ENCODE measurements at regions not wholly inside any gene's neighbourhood (a gene's known extent, or its start where the extent isn't known, plus 50 kb on each side); places are given as distances from the start of the nearest gene placed in this dataset.

GRCh38 chr2:128727404-128727803, 408.7 kb upstream of the HS6ST1 start:
- TF ChIP-seq CTCF (IDR thresholded peaks at IDR 0.05) (no peak), NR1H2 (CRISPR knock-in tag; IDR thresholded peaks at IDR 0.05) (no peak), IRF2 (CRISPR knock-in tag; IDR thresholded peaks at IDR 0.05; ENCODE audit: borderline replicate concordance, low read depth) (no peak), PREB (CRISPR knock-in tag; IDR thresholded peaks at IDR 0.05; ENCODE audit: borderline replicate concordance) (no peak), CBFB (CRISPR knock-in tag; IDR thresholded peaks at IDR 0.05; ENCODE audit: low read depth) (no peak), ESRRA (CRISPR knock-in tag; IDR thresholded peaks at IDR 0.05; ENCODE audit: borderline replicate concordance) (no peak), CREM (CRISPR knock-in tag; IDR thresholded peaks at IDR 0.05) (no peak), ELF4 (CRISPR knock-in tag; IDR thresholded peaks at IDR 0.05; ENCODE audit: low read depth) (no peak), IRF1 (CRISPR knock-in tag; IDR thresholded peaks at IDR 0.05) (no peak), MAX (CRISPR knock-in tag; IDR thresholded peaks at IDR 0.05) (no peak)
